ENCODE measurements at regions not wholly inside any gene's neighbourhood (a gene's known extent, or its start where the extent isn't known, plus 50 kb on each side); places are given as distances from the start of the nearest gene placed in this dataset.

DNA sequence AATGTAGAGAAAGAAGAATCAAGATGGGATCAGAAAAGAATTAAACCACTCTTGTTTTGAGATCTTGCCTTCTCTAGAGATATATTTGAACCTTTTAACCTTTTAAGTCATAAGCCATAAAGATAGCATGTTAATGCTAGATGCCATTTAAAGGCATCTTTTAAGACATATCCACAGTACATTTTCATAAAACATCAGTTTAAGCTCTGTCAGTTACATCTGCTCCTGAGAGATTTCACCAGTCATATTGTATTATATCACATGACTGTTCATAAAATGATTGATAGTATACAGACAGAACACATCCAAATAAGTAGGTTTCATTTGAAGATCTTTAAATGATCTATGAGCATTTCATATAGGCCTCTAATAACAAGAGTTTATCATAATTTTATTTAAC, 1238.5 kb downstream of the SLC16A7 start:
- DNase-seq (ENCODE audit: low read depth, low spot score) (no peak), ATAC-seq (no peak)
- ChIA-PET POLR2A (no interaction called here), RAD21 (ENCODE audit: low non-redundant PET in 1 of 2, low total read pairs in 2 of 2, uncharacterized antibody in 2 of 2, unreplicated experiment in 2 of 2) (no interaction called here), CTCF (no interaction called here)
- Histone ChIP-seq H3K9me3 (ENCODE audit: control insufficient read depth in 1 of 2, insufficient read depth in 1 of 2, low read depth in 1 of 2, low read length in 2 of 2) (no peaks in the 10 kb centered on the region), H2AFZ (ENCODE audit: low read depth, low read length, poor library complexity, severe bottlenecking) (no peak overlapping the region), H3K4me3 (replicated peaks in 1 of 2; ENCODE audit: low read depth in 1 of 2, low read length in 2 of 2) (no peak overlapping the region), H3K27me3 (ENCODE audit: insufficient read depth, low read length) (no peaks in the 10 kb centered on the region), H3K4me1 (ENCODE audit: control insufficient read depth in 1 of 2, insufficient read depth in 2 of 2, low read length in 2 of 2) (no peaks in the 10 kb centered on the region), H4K20me1 (ENCODE audit: insufficient read depth) (no peaks in the 10 kb centered on the region), H3K79me2 (ENCODE audit: insufficient read depth, low read length) (no peaks in the 10 kb centered on the region), H3K9ac (ENCODE audit: low read length) (no peak overlapping the region), H3K4me2 (ENCODE audit: low read length) (no peak overlapping the region), H3K36me3 (ENCODE audit: control insufficient read depth in 1 of 2, insufficient read depth in 2 of 2, low read length in 2 of 2) (no peaks in the 10 kb centered on the region), H3K9me2 (ENCODE audit: insufficient read depth) (no peaks in the 10 kb centered on the region), H3K27ac (ENCODE audit: low read depth, low read length) (no peak overlapping the region)
- no peak for TF ChIP-seq EZH2phosphoT487 (IDR thresholded peaks at IDR 0.05; ENCODE audit: borderline replicate concordance)
- TF ChIP-seq ZBTB33 (IDR thresholded peaks at IDR 0.05; ENCODE audit: extremely low read depth, insufficient replicate concordance, low read length) = no peak
- TF ChIP-seq YY1 (IDR thresholded peaks at IDR 0.05; ENCODE audit: extremely low read depth, insufficient replicate concordance, low read depth, low read length) = no peak
- no peak for TF ChIP-seq POLR2AphosphoS5 (IDR thresholded peaks at IDR 0.05; ENCODE audit: low read depth, low read length)
- TF ChIP-seq SIN3A (IDR thresholded peaks at IDR 0.05; ENCODE audit: low read depth) = no peak
- TF ChIP-seq EGR1 (IDR thresholded peaks at IDR 0.05; ENCODE audit: low read depth) = no peak
- no peak for TF ChIP-seq ATF3 (IDR thresholded peaks at IDR 0.05)
- TF ChIP-seq CEBPB (IDR thresholded peaks at IDR 0.05; ENCODE audit: low read depth) = no peak
- no peak for TF ChIP-seq FOSL1 (IDR thresholded peaks at IDR 0.05; ENCODE audit: low read depth)
- no peak for TF ChIP-seq ZFX (IDR thresholded peaks at IDR 0.05)
- no peak for TF ChIP-seq EZH2 (IDR thresholded peaks at IDR 0.05)
- no peak for TF ChIP-seq CBX3 (IDR thresholded peaks at IDR 0.05; ENCODE audit: low read depth)
- TF ChIP-seq, protein P1, sequence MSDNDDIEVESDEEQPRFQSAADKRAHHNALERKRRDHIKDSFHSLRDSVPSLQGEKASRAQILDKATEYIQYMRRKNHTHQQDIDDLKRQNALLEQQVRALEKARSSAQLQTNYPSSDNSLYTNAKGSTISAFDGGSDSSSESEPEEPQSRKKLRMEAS (IDR thresholded peaks at IDR 0.05) = no peak
- TF ChIP-seq ZNF274 (IDR thresholded peaks at IDR 0.05; ENCODE audit: low read depth, low read length) = no peak
- TF ChIP-seq RAD21 (IDR thresholded peaks at IDR 0.05; ENCODE audit: low read depth) = no peak
- TF ChIP-seq ELF1 (IDR thresholded peaks at IDR 0.05; ENCODE audit: borderline replicate concordance, low read depth) = no peak
- TF ChIP-seq TCF7L2 (IDR thresholded peaks at IDR 0.05; ENCODE audit: borderline replicate concordance, extremely low read depth, insufficient read depth, insufficient read length) = no peak
- TF ChIP-seq REST (IDR thresholded peaks at IDR 0.05; ENCODE audit: low read depth) = no peak
- no peak for TF ChIP-seq JUND (IDR thresholded peaks at IDR 0.05)
- intact Hi-C loops (cut with micrococcal nuclease) = no loop called here
- no TSS peak for BruUV-seq (replicated peaks)
